Esophagus squamous epithelium (tissue), 4 donors: ENCODE measurements at regions not wholly inside any gene's neighbourhood (a gene's known extent, or its start where the extent isn't known, plus 50 kb on each side); places are given as distances from the start of the nearest gene placed in this dataset.
A peak's percentile ranks its signal among the peaks of the same experiment; 100 is the strongest.

Experiments used
- POLR2A ChIP-seq, 4 donors: fragments of 450-650 bp; IDR thresholded peaks; one replicate each; pipeline ENCODE4 v1.6.1; 2017; ENCODE audit warnings: antibody characterized with exemption in 4 of 4, mild to moderate bottlenecking in 4 of 4, moderate library complexity in 3 of 4
- TF ChIP-seq, protein P1 (sequence below), 6 experiments: fragments of 450-650 bp in 4 of 6; fragments of 200-600 bp in 2 of 6; sonication (generic) in 2 of 6; IDR thresholded peaks; one replicate each; pipeline ENCODE4 v1.5.1; 2016 to 2019; ENCODE audit warnings: antibody characterized with exemption in 6 of 6, mild to moderate bottlenecking in 4 of 6, moderate library complexity in 4 of 6

DNA sequence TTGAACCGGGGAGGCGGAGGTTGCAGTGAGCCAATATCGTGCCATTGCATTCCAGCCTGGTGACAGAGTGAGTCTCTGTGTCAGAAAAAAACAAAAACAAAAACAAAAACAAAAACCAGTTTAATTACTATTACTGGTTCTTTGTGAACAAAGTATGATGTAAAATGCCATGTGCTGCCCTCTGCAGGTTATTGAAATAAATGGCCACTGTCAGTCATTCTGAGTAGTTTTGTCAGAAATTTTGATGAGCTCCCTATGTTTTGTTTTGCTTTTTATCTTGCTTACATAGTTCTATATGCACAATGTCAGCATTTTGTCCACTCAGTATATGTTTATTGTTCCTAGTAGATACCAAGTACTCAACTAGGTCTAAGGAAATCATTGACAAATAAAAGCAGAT, 423.6 kb upstream of the CHST9 start:
- TF ChIP-seq, protein P1, sequence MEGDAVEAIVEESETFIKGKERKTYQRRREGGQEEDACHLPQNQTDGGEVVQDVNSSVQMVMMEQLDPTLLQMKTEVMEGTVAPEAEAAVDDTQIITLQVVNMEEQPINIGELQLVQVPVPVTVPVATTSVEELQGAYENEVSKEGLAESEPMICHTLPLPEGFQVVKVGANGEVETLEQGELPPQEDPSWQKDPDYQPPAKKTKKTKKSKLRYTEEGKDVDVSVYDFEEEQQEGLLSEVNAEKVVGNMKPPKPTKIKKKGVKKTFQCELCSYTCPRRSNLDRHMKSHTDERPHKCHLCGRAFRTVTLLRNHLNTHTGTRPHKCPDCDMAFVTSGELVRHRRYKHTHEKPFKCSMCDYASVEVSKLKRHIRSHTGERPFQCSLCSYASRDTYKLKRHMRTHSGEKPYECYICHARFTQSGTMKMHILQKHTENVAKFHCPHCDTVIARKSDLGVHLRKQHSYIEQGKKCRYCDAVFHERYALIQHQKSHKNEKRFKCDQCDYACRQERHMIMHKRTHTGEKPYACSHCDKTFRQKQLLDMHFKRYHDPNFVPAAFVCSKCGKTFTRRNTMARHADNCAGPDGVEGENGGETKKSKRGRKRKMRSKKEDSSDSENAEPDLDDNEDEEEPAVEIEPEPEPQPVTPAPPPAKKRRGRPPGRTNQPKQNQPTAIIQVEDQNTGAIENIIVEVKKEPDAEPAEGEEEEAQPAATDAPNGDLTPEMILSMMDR (IDR thresholded peaks at IDR 0.05), result peak in 1 of 6 experiments; percentile 33
- TF ChIP-seq POLR2A (IDR thresholded peaks at IDR 0.05), result no peak
